ENCODE measurements at regions not wholly inside any gene's neighbourhood (a gene's known extent, or its start where the extent isn't known, plus 50 kb on each side); places are given as distances from the start of the nearest gene placed in this dataset.

DNA sequence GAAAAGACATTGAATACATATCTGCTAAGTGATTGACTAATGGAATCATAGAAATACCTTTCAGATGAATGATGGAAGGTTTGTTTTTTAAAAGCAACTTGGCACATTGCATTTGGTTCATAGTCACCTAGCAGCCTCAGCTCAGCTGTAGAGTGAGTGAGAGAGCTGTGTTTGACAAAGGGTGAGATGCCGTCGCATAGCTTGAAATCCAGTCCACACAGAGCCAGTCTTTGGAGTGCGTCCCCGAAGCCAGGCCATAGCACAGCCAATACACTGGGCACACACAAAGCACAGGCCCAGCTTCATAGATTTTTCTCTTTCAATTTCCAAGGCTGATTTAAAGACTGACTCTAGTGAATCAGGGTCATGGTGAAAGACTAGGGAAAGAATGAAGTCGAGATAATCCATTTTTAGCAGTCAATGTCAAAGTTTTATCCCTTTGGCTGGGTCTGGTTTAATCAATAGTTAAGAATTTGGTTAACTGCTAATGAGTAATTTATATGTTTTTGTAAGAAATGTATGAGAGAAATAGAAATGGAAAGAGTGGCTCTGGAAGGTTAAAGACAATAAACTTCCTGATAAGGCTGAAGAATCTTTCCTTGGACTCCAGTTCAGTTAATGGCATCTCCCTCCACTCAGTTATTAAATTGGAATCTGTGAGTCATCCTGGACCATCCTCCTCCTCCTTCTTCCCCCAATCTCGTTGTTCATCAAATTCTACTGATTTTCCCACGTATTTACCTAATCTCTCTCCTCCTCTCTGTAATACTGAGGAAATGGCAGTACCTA, 101.2 kb upstream of the IRF2BP2 start:
- H3K27ac Mint-ChIP-seq: no peak overlapping the region
- peaks cover 5% of the 10 kb centered on the region for H3K4me1 Mint-ChIP-seq (ENCODE audit: low read depth)
- intact Hi-C loops (cut with micrococcal nuclease): no loop called here
- no peaks in the 10 kb centered on the region for H3K27me3 Mint-ChIP-seq (ENCODE audit: low read depth)
- CTCF ChIA-PET: no interaction called here
- no peak for DNase-seq
- H3K4me3 Mint-ChIP-seq: no peak overlapping the region
- no peaks in the 10 kb centered on the region for H3K36me3 Mint-ChIP-seq (ENCODE audit: low read depth)
- no peaks in the 10 kb centered on the region for H3K9me3 Mint-ChIP-seq

DNA sequence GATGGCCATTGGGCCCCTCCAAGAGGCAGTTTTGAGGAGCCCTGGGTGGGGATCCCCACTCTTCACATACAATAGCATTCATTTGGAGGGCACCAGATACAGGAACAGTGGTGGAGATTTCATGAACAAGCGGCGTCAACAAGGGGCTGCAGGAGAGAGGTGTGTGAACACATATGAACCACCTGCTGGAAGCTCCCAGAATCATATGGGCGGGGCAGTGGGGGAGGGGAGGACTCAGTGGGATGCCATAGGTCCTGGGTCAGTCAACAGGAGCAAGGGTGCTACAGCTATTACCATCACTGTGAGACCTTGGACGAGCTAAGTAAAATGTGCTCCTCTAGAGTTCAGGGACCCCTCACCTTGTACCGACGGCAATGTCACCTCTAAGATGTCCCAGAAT, 100.4 kb upstream of the IRF2BP2 start:
- H3K4me3 Mint-ChIP-seq: no peak overlapping the region
- no peaks in the 10 kb centered on the region for H3K9me3 Mint-ChIP-seq
- peaks cover 10% of the 10 kb centered on the region for H3K4me1 Mint-ChIP-seq (ENCODE audit: low read depth)
- DNase-seq: no peak
- H3K27ac Mint-ChIP-seq: no peak overlapping the region
- CTCF ChIA-PET: interaction anchor here (0.5 kb wide), 1 partner anchor 490 kb away, joined by 5 read pairs; no protein-coding TSS in a partner anchor
- no peaks in the 10 kb centered on the region for H3K27me3 Mint-ChIP-seq (ENCODE audit: low read depth)
- no peaks in the 10 kb centered on the region for H3K36me3 Mint-ChIP-seq (ENCODE audit: low read depth)
- intact Hi-C loops (cut with micrococcal nuclease): no loop called here

GRCh38 chr1:234709473-234710228, 99.7 kb upstream of the IRF2BP2 start:
- Mint-ChIP-seq H3K36me3 (ENCODE audit: low read depth) (no peaks in the 10 kb centered on the region), H3K27me3 (ENCODE audit: low read depth) (no peaks in the 10 kb centered on the region), H3K9me3 (no peaks in the 10 kb centered on the region), H3K27ac (no peak overlapping the region), H3K4me3 (no peak overlapping the region), H3K4me1 (ENCODE audit: low read depth) (peaks cover 12% of the 10 kb centered on the region)
- intact Hi-C loops (cut with micrococcal nuclease): no loop called here
- DNase-seq: no peak
- CTCF ChIA-PET: interaction anchor here (0.5 kb wide), 1 partner anchor 491 kb away, joined by 5 read pairs; no protein-coding TSS in a partner anchor

- Mint-ChIP-seq H3K4me3 (no peak overlapping the region), H3K9me3 (no peaks in the 10 kb centered on the region), H3K4me1 (ENCODE audit: low read depth) (peaks cover 11% of the 10 kb centered on the region), H3K27ac (no peak overlapping the region), H3K36me3 (ENCODE audit: low read depth) (no peaks in the 10 kb centered on the region), H3K27me3 (ENCODE audit: low read depth) (no peaks in the 10 kb centered on the region)
- CTCF ChIA-PET: no interaction called here
- DNase-seq: no peak
- intact Hi-C loops (cut with micrococcal nuclease): no loop called here
Observed at GRCh38 chr1:234708700-234709395, 98.9 kb upstream of the IRF2BP2 start.

DNA sequence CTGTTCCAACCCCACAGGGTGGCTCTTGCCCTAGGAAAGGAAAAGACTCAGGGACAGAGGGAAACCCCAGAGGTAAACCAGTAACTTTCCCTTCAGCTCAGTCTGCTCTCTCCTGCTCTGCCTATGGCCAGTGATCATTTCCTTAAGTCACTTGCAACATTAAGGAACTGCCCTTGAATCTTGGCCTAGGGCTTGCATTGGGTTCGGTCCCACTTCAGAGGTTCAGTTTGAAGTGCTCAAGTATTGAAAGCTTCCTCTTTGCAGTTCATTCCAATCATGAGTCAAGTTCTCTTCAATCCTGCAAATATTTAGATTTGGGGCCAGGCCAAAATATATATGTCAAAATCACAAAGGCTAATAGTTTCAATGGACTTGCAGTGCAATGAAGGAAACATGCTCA, 97.7 kb upstream of the IRF2BP2 start:
- Mint-ChIP-seq H3K4me3 (no peak overlapping the region), H3K27ac (no peak overlapping the region), H3K36me3 (ENCODE audit: low read depth) (no peaks in the 10 kb centered on the region), H3K4me1 (ENCODE audit: low read depth) (peaks cover 9% of the 10 kb centered on the region), H3K9me3 (no peaks in the 10 kb centered on the region), H3K27me3 (ENCODE audit: low read depth) (no peaks in the 10 kb centered on the region)
- intact Hi-C loops (cut with micrococcal nuclease): no loop called here
- CTCF ChIA-PET: interaction anchor here (1.6 kb wide), 1 partner anchor 13 kb away, joined by 4 read pairs; no protein-coding TSS in a partner anchor
- DNase-seq: no peak

GRCh38 chr1:234706931-234707330, 97.0 kb upstream of the IRF2BP2 start:
- Mint-ChIP-seq H3K27me3 (ENCODE audit: low read depth) (no peaks in the 10 kb centered on the region), H3K27ac (no peak overlapping the region), H3K9me3 (no peaks in the 10 kb centered on the region), H3K4me1 (ENCODE audit: low read depth) (peaks cover 9% of the 10 kb centered on the region), H3K36me3 (ENCODE audit: low read depth) (no peaks in the 10 kb centered on the region), H3K4me3 (no peak overlapping the region)
- intact Hi-C loops (cut with micrococcal nuclease): no loop called here
- CTCF ChIA-PET: interaction anchor here (1.6 kb wide), 1 partner anchor 12 kb away, joined by 4 read pairs; no protein-coding TSS in a partner anchor
- DNase-seq: no peak

DNA sequence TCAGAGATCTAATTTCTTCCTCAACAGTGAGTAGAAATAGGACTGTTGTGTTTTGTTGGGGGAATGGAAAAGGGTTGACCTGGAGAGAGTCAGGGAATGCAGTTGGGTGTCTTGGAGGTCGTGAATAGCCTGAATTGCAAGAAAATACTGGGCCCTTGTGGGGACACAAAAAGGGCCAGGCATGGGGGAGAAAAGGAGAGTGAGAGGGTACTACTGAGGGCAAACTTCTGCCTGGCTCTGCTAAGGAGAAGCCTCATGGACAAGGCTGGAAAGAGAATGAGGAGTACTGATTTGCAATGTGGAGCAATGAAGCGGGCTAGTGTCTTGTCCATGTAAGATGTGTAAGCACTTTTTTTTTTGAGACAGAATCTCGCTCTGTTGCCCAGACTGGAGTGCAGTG, 96.2 kb upstream of the IRF2BP2 start:
- no peak for DNase-seq
- no peaks in the 10 kb centered on the region for H3K9me3 Mint-ChIP-seq
- H3K4me1 Mint-ChIP-seq (ENCODE audit: low read depth): peaks cover 9% of the 10 kb centered on the region
- no peaks in the 10 kb centered on the region for H3K27me3 Mint-ChIP-seq (ENCODE audit: low read depth)
- CTCF ChIA-PET: interaction anchor here (1.6 to 3.6 kb wide), 2 partner anchors 11 to 13 kb away, joined by 4 to 13 read pairs; no protein-coding TSS in a partner anchor
- intact Hi-C loops (cut with micrococcal nuclease): no loop called here
- H3K4me3 Mint-ChIP-seq: no peak overlapping the region
- no peaks in the 10 kb centered on the region for H3K36me3 Mint-ChIP-seq (ENCODE audit: low read depth)
- H3K27ac Mint-ChIP-seq: no peak overlapping the region

- CTCF ChIA-PET: interaction anchor here (3.6 kb wide), 1 partner anchor 12 kb away, joined by 13 read pairs; no protein-coding TSS in a partner anchor
- Mint-ChIP-seq H3K9me3 (no peaks in the 10 kb centered on the region), H3K4me3 (no peak overlapping the region), H3K27me3 (ENCODE audit: low read depth) (no peaks in the 10 kb centered on the region), H3K36me3 (ENCODE audit: low read depth) (no peaks in the 10 kb centered on the region), H3K27ac (no peak overlapping the region), H3K4me1 (ENCODE audit: low read depth) (peaks cover 9% of the 10 kb centered on the region)
- intact Hi-C loops (cut with micrococcal nuclease): no loop called here
- no peak for DNase-seq
Observed at GRCh38 chr1:234705615-234706014, 95.6 kb upstream of the IRF2BP2 start.

- no peak for DNase-seq
- no peak overlapping the region for H3K4me3 Mint-ChIP-seq
- peaks cover 15% of the 10 kb centered on the region for H3K4me1 Mint-ChIP-seq (ENCODE audit: low read depth)
- no peaks in the 10 kb centered on the region for H3K9me3 Mint-ChIP-seq
- intact Hi-C loops (cut with micrococcal nuclease): no loop called here
- CTCF ChIA-PET: interaction anchor here (0.7 to 3.6 kb wide), 2 partner anchors 11 to 13 kb away, joined by 3 to 13 read pairs; no protein-coding TSS in a partner anchor
- H3K27ac Mint-ChIP-seq: no peak overlapping the region
- no peaks in the 10 kb centered on the region for H3K27me3 Mint-ChIP-seq (ENCODE audit: low read depth)
- no peaks in the 10 kb centered on the region for H3K36me3 Mint-ChIP-seq (ENCODE audit: low read depth)
Observed at GRCh38 chr1:234704106-234704887, 94.3 kb upstream of the IRF2BP2 start.

- no peaks in the 10 kb centered on the region for H3K36me3 Mint-ChIP-seq (ENCODE audit: low read depth)
- no peaks in the 10 kb centered on the region for H3K27me3 Mint-ChIP-seq (ENCODE audit: low read depth)
- H3K4me3 Mint-ChIP-seq: no peak overlapping the region
- peaks cover 15% of the 10 kb centered on the region for H3K4me1 Mint-ChIP-seq (ENCODE audit: low read depth)
- CTCF ChIA-PET: interaction anchor here (1.6 to 3.6 kb wide), 2 partner anchors 9 to 13 kb away, joined by 5 to 13 read pairs; no protein-coding TSS in a partner anchor
- intact Hi-C loops (cut with micrococcal nuclease): no loop called here
- no peak for DNase-seq
- no peaks in the 10 kb centered on the region for H3K9me3 Mint-ChIP-seq
- H3K27ac Mint-ChIP-seq: no peak overlapping the region
Observed at GRCh38 chr1:234702342-234703000, 92.5 kb upstream of the IRF2BP2 start.

DNA sequence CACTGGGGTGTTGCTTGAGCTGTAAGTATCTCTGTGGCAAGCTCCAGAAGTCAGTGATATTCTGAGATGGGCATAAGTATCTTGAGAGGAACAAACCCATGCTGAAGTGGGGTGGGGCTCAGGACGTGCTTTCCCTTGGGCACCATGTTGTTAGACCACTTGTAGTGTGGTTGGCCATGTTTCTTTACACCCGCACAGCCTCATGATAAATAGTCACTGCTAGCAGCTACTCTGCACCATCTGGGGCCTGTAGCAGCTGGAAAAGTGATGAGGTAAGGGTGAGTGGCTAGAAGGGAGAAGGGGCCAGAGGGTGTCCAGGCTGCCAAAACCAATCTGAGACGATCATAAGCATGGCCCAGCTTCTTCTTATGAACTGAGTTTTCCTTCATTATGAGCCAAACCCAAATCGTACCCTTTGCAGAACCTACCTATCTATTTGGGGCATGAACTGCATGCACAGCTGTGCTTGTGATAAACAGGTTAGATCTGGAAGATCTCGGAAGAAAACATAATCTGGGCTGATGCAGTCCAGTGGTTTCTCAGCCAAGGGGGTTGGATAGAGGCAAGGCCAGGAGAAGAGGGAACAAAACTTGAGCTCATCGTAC, 91.9 kb upstream of the IRF2BP2 start:
- DNase-seq: no peak
- Mint-ChIP-seq H3K4me3 (no peak overlapping the region), H3K27ac (no peak overlapping the region), H3K27me3 (ENCODE audit: low read depth) (no peaks in the 10 kb centered on the region), H3K9me3 (no peaks in the 10 kb centered on the region), H3K36me3 (ENCODE audit: low read depth) (no peaks in the 10 kb centered on the region), H3K4me1 (ENCODE audit: low read depth) (peaks cover 16% of the 10 kb centered on the region)
- CTCF ChIA-PET: interaction anchor here (1.6 kb wide), 1 partner anchor 14 kb away, joined by 5 read pairs; no protein-coding TSS in a partner anchor
- intact Hi-C loops (cut with micrococcal nuclease): no loop called here

Data from activated naive CD4-positive, alpha-beta T cell treated with anti-CD3 and anti-CD28 coated beads for 36 hours (primary cell).